ENCODE measurements at regions not wholly inside any gene's neighbourhood (a gene's known extent, or its start where the extent isn't known, plus 50 kb on each side); places are given as distances from the start of the nearest gene placed in this dataset.

DNA sequence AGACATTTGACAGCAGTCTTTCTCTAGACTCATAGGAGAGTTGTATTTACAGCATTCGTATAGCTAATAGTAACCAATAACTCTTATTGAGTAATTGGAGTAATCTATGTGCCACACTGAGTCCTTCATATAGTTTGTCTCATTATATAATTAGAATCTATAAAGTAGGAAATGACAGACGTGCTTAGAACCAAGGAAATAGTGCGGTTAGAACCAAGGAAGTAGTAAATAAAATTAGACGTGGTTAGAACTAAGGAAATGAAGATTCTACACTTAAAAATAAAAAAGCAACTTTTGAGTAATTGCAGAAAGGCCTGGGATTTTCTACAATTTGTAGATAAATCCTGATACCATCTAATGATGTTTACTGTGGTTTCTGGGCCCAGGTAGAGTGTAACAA, 107.8 kb upstream of the TNFSF11 start:
- Histone ChIP-seq H3F3A (ENCODE audit: insufficient read depth, low read depth) (no peaks in the 10 kb centered on the region), H4K20me1 (ENCODE audit: insufficient read depth) (no peaks in the 10 kb centered on the region), H3K79me2 (ENCODE audit: low read depth) (no peaks in the 10 kb centered on the region), H3K36me3 (ENCODE audit: low read depth) (no peaks in the 10 kb centered on the region), H3K4me1 (replicated peaks; ENCODE audit: insufficient read depth) (no peaks in the 10 kb centered on the region), H2AFZ (no peak overlapping the region), H3K4me3 (no peak overlapping the region), H3K9me2 (ENCODE audit: insufficient read depth) (no peaks in the 10 kb centered on the region), H3K27ac (no peak overlapping the region), H3K9me3 (ENCODE audit: insufficient read depth, low read depth) (no peaks in the 10 kb centered on the region), H3K4me2 (no peak overlapping the region), H3K27me3 (ENCODE audit: insufficient read depth, low read depth) (no peaks in the 10 kb centered on the region)
- ChIA-PET CTCF (no interaction called here), POLR2A (ENCODE audit: unreplicated experiment) (no interaction called here)
- intact Hi-C loops (cut with micrococcal nuclease; ENCODE audit: unreplicated experiment): no loop called here
- no peak for TF ChIP-seq EZH2 (IDR thresholded peaks at IDR 0.05; ENCODE audit: low read depth)
- TF ChIP-seq, protein P1, sequence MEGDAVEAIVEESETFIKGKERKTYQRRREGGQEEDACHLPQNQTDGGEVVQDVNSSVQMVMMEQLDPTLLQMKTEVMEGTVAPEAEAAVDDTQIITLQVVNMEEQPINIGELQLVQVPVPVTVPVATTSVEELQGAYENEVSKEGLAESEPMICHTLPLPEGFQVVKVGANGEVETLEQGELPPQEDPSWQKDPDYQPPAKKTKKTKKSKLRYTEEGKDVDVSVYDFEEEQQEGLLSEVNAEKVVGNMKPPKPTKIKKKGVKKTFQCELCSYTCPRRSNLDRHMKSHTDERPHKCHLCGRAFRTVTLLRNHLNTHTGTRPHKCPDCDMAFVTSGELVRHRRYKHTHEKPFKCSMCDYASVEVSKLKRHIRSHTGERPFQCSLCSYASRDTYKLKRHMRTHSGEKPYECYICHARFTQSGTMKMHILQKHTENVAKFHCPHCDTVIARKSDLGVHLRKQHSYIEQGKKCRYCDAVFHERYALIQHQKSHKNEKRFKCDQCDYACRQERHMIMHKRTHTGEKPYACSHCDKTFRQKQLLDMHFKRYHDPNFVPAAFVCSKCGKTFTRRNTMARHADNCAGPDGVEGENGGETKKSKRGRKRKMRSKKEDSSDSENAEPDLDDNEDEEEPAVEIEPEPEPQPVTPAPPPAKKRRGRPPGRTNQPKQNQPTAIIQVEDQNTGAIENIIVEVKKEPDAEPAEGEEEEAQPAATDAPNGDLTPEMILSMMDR (conservative IDR thresholded peaks at IDR 0.05): no peak
- no TSS peak for BruUV-seq (replicated peaks)
- no peak for DNase-seq

DNA sequence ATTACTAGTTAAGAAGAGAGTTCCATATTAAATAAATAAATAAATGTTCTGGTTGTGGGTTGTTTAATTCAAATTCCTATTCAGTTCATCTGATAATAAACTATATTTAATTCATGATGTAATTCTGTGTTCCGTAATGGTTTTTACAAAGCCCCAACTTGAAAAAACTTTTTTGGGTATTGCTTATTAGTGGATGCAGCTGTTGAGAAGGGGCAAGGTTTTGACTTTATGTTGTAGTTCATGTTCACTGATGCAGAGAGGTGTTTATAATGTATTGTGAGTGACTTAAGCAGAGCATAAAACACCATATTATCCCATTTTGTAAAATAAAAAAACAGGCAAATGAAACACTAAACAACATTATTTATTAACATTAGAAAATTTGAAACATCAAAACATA, 107.3 kb upstream of the TNFSF11 start:
- Histone ChIP-seq H3K4me1 (replicated peaks; ENCODE audit: insufficient read depth) (no peaks in the 10 kb centered on the region), H2AFZ (no peak overlapping the region), H3K9me3 (ENCODE audit: insufficient read depth, low read depth) (no peaks in the 10 kb centered on the region), H3K36me3 (ENCODE audit: low read depth) (no peaks in the 10 kb centered on the region), H3F3A (ENCODE audit: insufficient read depth, low read depth) (no peaks in the 10 kb centered on the region), H3K9me2 (ENCODE audit: insufficient read depth) (no peaks in the 10 kb centered on the region), H3K79me2 (ENCODE audit: low read depth) (no peaks in the 10 kb centered on the region), H3K27me3 (ENCODE audit: insufficient read depth, low read depth) (no peaks in the 10 kb centered on the region), H3K4me3 (no peak overlapping the region), H3K4me2 (no peak overlapping the region), H3K27ac (no peak overlapping the region), H4K20me1 (ENCODE audit: insufficient read depth) (no peaks in the 10 kb centered on the region)
- intact Hi-C loops (cut with micrococcal nuclease; ENCODE audit: unreplicated experiment): no loop called here
- ChIA-PET CTCF (no interaction called here), POLR2A (ENCODE audit: unreplicated experiment) (no interaction called here)
- BruUV-seq (replicated peaks): no TSS peak
- no peak for DNase-seq
- TF ChIP-seq, protein P1 (conservative IDR thresholded peaks at IDR 0.05): no peak
- no peak for TF ChIP-seq EZH2 (IDR thresholded peaks at IDR 0.05; ENCODE audit: low read depth)

DNA sequence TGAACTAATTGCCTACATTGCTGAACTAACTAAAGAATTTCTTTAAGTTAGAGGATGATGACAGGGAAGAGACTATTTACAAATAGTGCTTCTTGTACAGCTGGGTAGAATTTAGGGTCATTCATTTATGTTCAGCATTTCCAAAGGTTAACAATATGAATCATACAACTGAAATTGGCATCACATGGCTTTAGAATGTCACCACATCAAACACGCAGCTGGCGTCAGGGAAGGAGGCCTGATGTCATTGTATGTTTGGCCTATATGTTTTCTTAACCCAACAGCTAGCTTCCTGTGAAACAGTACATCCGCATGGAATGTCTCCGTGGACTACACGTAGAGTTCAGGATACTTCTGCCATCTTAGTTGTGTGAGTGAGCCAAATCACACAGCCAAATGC, 99.0 kb upstream of the TNFSF11 start:
- Histone ChIP-seq H3K9me3 (ENCODE audit: insufficient read depth, low read depth) (no peaks in the 10 kb centered on the region), H3K79me2 (ENCODE audit: low read depth) (no peaks in the 10 kb centered on the region), H4K20me1 (ENCODE audit: insufficient read depth) (no peaks in the 10 kb centered on the region), H2AFZ (no peak overlapping the region), H3K4me3 (no peak overlapping the region), H3F3A (ENCODE audit: insufficient read depth, low read depth) (no peaks in the 10 kb centered on the region), H3K27ac (no peak overlapping the region), H3K4me1 (replicated peaks; ENCODE audit: insufficient read depth) (no peaks in the 10 kb centered on the region), H3K27me3 (ENCODE audit: insufficient read depth, low read depth) (no peaks in the 10 kb centered on the region), H3K9me2 (ENCODE audit: insufficient read depth) (no peaks in the 10 kb centered on the region), H3K4me2 (no peak overlapping the region), H3K36me3 (ENCODE audit: low read depth) (no peaks in the 10 kb centered on the region)
- DNase-seq: no peak
- POLR2A ChIA-PET (ENCODE audit: unreplicated experiment): no interaction called here
- no TSS peak for BruUV-seq (replicated peaks)
- CTCF ChIA-PET: no interaction called here
- TF ChIP-seq, protein P1 (conservative IDR thresholded peaks at IDR 0.05): no peak
- TF ChIP-seq EZH2 (IDR thresholded peaks at IDR 0.05; ENCODE audit: low read depth): no peak
- intact Hi-C loops (cut with micrococcal nuclease; ENCODE audit: unreplicated experiment): no loop called here
